ENCODE measurements at regions not wholly inside any gene's neighbourhood (a gene's known extent, or its start where the extent isn't known, plus 50 kb on each side); places are given as distances from the start of the nearest gene placed in this dataset.

- DNase-seq (ENCODE audit: low read depth) = no peak
Measured at GRCh38 chr9:135268981-135269380, 181.5 kb downstream of the OLFM1 start.

DNA sequence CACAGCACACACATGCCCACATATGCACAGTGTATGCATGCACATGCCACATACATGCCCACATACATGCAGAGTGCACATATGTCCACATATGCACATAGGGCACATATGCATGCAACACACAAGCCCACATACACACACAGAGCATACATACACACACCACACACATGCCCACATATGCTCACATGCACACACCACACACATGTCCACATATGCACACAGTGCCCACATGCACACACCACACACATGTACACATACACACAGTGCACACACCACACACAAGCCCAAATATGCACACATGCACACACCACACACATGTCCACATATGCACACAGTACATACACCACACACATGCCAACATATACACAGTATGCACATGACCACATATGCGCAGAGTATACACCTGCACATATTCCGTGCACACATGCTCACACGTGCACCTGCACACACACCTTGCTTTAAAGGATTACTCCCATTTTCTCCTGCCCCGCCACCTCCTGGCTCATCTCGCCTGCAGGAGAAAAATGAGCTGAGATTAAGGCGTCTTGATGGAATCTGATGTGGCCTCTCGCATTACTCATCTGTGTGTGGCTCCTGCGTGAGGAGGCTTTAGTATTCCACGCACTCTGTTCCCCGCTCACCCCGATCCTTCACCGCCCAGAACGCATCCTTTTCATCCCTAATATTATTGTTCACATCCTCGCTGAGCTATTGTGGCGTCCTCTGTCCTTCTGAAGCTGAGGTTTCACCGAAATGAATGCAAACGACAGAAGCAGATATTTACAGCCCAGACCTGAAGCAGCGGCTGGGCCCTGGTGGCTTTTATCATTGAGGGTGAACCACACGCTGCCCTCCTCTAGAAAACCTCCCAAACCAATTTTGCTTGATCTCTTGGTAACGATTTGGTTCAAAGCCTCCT lies 182.7 kb downstream of the OLFM1 start:
- no peak for DNase-seq (ENCODE audit: low read depth)
- H3K4me3 ChIP-seq (ENCODE audit: control insufficient read depth, low read depth, low read length) = no peak overlapping the region
- TF ChIP-seq, protein P1, sequence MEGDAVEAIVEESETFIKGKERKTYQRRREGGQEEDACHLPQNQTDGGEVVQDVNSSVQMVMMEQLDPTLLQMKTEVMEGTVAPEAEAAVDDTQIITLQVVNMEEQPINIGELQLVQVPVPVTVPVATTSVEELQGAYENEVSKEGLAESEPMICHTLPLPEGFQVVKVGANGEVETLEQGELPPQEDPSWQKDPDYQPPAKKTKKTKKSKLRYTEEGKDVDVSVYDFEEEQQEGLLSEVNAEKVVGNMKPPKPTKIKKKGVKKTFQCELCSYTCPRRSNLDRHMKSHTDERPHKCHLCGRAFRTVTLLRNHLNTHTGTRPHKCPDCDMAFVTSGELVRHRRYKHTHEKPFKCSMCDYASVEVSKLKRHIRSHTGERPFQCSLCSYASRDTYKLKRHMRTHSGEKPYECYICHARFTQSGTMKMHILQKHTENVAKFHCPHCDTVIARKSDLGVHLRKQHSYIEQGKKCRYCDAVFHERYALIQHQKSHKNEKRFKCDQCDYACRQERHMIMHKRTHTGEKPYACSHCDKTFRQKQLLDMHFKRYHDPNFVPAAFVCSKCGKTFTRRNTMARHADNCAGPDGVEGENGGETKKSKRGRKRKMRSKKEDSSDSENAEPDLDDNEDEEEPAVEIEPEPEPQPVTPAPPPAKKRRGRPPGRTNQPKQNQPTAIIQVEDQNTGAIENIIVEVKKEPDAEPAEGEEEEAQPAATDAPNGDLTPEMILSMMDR (conservative IDR thresholded peaks at IDR 0.05; ENCODE audit: control insufficient read depth, insufficient read depth, low read depth, low read length) = no peak

More at GRCh38 chr9:135268981-135269380, 181.5 kb downstream of the OLFM1 start:
- TF ChIP-seq, protein P1 (conservative IDR thresholded peaks at IDR 0.05; ENCODE audit: control insufficient read depth, insufficient read depth, low read depth, low read length) = no peak
- no peak overlapping the region for H3K4me3 ChIP-seq (ENCODE audit: control insufficient read depth, low read depth, low read length)

- no peak overlapping the region for H3K4me3 ChIP-seq (ENCODE audit: control insufficient read depth, low read depth, low read length)
- no peak for DNase-seq (ENCODE audit: low read depth)
- TF ChIP-seq, protein P1 (conservative IDR thresholded peaks at IDR 0.05; ENCODE audit: control insufficient read depth, insufficient read depth, low read depth, low read length) = no peak
Measured at GRCh38 chr9:135271425-135271824, 184.0 kb downstream of the OLFM1 start.

GRCh38 chr9:135272608-135273007 lies 185.1 kb downstream of the OLFM1 start:
- TF ChIP-seq, protein P1 (conservative IDR thresholded peaks at IDR 0.05; ENCODE audit: control insufficient read depth, insufficient read depth, low read depth, low read length) = no peak
- no peak overlapping the region for H3K4me3 ChIP-seq (ENCODE audit: control insufficient read depth, low read depth, low read length)
- DNase-seq (ENCODE audit: low read depth) = no peak

DNA sequence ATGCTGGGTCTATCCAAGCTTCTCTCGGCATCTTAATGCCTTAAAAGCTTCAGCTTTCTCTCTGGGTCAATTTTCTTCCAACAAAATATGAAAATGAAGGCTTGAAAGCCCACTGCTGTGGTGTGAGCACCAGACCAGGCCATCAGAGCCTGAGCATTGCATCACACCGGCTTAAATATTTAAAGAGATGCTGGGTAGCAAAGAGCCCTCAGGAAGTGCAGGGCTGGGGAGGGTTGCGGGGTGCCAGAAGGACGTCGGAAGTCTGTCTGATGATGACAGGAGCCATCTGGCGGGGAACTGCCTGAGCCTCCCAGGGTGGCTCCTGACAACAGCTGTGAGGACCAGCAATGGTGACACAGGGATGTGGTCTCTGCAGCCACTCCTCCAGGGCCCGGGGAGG lies 185.5 kb downstream of the OLFM1 start:
- no peak for DNase-seq (ENCODE audit: low read depth)
- TF ChIP-seq, protein P1 (conservative IDR thresholded peaks at IDR 0.05; ENCODE audit: control insufficient read depth, insufficient read depth, low read depth, low read length) = no peak
- no peak overlapping the region for H3K4me3 ChIP-seq (ENCODE audit: control insufficient read depth, low read depth, low read length)

DNA sequence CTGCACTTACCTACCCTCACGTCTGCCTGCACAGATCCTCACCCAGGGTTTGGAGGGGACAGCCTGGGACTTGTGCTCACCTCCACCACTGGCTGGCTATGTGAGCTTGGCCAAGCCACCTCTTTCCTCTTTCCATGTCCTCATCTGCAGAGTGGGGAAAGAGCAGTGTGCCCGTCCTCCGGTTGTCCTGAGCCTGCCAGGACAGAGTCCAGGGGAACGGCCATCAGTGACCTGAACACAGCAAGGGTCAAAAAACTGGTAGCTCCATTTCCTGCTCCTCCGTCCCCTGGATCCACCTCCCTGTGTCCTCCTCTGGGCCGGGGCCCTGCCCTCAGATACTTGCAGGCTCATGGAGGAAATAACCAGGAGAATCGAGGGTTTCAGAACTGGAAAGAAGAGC lies 187.7 kb downstream of the OLFM1 start:
- TF ChIP-seq, protein P1 (conservative IDR thresholded peaks at IDR 0.05; ENCODE audit: control insufficient read depth, insufficient read depth, low read depth, low read length) = no peak
- H3K4me3 ChIP-seq (ENCODE audit: control insufficient read depth, low read depth, low read length) = no peak overlapping the region
- no peak for DNase-seq (ENCODE audit: low read depth)

All from fibroblast of mammary gland (primary cell).